ENCODE measurements at regions not wholly inside any gene's neighbourhood (a gene's known extent, or its start where the extent isn't known, plus 50 kb on each side); places are given as distances from the start of the nearest gene placed in this dataset.

DNA sequence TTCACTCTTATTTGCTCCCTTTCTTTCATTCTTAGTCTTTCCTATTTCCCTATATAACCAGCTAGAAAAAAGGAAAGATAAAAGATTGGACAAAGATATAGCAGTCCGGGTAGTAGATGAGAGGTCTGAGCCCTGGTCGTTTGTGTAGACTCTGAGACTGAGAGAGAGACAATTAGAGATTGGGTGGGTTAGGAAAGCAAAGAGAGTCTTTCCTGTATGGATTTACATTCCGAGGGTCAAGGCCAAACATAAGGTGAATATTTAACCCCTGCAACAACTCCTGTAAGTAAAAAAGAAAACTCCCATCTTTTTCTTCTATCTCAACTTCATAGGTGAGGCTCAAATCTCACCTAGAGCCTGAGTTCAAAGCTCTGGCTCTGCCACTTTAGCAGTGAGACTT lies 218.0 kb upstream of the FGGY start:
- TF ChIP-seq YY1 (IDR thresholded peaks at IDR 0.05; ENCODE audit: insufficient read depth, insufficient read length) (no peak), ZNF274 (IDR thresholded peaks at IDR 0.05; ENCODE audit: low read depth, low read length) (no peak), SUZ12 (IDR thresholded peaks at IDR 0.05; ENCODE audit: extremely low read depth, insufficient read depth, insufficient read length) (no peak)
- Histone ChIP-seq H3K9ac (ENCODE audit: insufficient read length, low read depth) (no peak overlapping the region), H3K4me3 (ENCODE audit: insufficient read length, low read depth) (no peak overlapping the region), H3K36me3 (ENCODE audit: insufficient read depth, insufficient read length, low read length) (no peaks in the 10 kb centered on the region), H3K9me3 (ENCODE audit: insufficient read depth, low read length) (no peaks in the 10 kb centered on the region), H3K4me1 (ENCODE audit: insufficient read depth, insufficient read length) (peaks cover 17% of the 10 kb centered on the region), H3K27me3 (ENCODE audit: insufficient read depth, insufficient read length) (no peaks in the 10 kb centered on the region)
- no peak for DNase-seq (ENCODE audit: low read depth, low spot score)

DNA sequence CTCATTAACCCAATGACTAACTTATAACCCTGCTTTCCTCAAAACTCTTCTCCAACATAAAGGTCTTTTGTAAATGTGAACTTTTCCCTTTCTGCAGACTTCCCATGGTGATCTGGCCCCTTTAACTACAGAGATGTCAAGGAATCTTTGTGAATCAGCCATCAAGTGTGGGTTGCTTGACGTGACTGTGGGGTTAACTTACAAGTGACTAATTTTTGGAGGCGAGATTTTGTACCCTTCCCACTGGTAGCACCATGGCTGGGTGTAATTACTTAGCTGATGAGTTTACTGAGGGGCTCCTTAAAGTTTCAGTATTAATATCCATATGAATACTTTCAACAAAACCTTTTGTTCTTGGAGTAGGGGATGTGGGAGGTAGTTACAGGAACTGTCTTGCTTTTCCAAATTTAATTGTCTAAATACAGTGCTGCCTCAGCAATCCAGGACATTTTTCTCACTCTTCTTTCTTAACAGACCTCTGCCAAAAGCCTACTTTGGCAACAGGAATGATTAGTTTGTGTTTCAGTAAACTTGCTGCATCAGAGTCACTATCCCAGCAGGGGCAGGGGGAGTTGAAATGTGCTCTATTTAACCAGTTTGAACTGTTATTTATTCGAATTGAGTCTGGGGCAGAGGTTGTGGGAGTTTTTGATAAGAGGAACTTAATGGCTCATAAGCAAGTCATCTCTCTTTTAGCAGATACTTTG lies 217.3 kb upstream of the FGGY start:
- H3K9ac ChIP-seq (ENCODE audit: insufficient read length, low read depth), result peak overlapping the region; percentile 37
- H3K27me3 ChIP-seq (ENCODE audit: insufficient read depth, insufficient read length), result no peaks in the 10 kb centered on the region
- no peaks in the 10 kb centered on the region for H3K9me3 ChIP-seq (ENCODE audit: insufficient read depth, low read length)
- TF ChIP-seq YY1 (IDR thresholded peaks at IDR 0.05; ENCODE audit: insufficient read depth, insufficient read length) (no peak), SUZ12 (IDR thresholded peaks at IDR 0.05; ENCODE audit: extremely low read depth, insufficient read depth, insufficient read length) (no peak), ZNF274 (IDR thresholded peaks at IDR 0.05; ENCODE audit: low read depth, low read length) (no peak)
- DNase-seq (ENCODE audit: low read depth, low spot score), result no peak
- no peak overlapping the region for H3K4me3 ChIP-seq (ENCODE audit: insufficient read length, low read depth)
- H3K4me1 ChIP-seq (ENCODE audit: insufficient read depth, insufficient read length), result peaks cover 17% of the 10 kb centered on the region
- no peaks in the 10 kb centered on the region for H3K36me3 ChIP-seq (ENCODE audit: insufficient read depth, insufficient read length, low read length)

DNA sequence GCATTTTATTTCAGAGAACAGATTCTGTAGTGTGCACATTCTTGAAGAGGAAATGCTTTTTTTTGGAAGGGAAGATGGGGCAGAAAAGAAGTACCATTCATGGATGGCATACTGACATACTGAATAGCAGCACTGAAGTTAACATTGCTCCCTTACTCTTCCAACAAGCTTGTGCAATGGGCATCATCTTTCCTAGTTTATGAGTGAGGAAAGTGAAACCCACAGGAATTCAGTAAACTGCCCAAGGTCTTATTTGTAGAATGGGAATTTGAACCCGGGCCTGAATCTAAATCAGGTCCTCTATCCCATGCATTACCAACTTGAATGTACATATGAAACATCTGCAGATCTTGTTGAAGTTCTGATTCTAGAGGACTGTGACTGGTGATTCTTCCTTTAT lies 215.7 kb upstream of the FGGY start:
- no peak for TF ChIP-seq SUZ12 (IDR thresholded peaks at IDR 0.05; ENCODE audit: extremely low read depth, insufficient read depth, insufficient read length)
- TF ChIP-seq ZNF274 (IDR thresholded peaks at IDR 0.05; ENCODE audit: low read depth, low read length), result no peak
- TF ChIP-seq YY1 (IDR thresholded peaks at IDR 0.05; ENCODE audit: insufficient read depth, insufficient read length), result no peak
- peaks cover 17% of the 10 kb centered on the region for H3K4me1 ChIP-seq (ENCODE audit: insufficient read depth, insufficient read length)

DNA sequence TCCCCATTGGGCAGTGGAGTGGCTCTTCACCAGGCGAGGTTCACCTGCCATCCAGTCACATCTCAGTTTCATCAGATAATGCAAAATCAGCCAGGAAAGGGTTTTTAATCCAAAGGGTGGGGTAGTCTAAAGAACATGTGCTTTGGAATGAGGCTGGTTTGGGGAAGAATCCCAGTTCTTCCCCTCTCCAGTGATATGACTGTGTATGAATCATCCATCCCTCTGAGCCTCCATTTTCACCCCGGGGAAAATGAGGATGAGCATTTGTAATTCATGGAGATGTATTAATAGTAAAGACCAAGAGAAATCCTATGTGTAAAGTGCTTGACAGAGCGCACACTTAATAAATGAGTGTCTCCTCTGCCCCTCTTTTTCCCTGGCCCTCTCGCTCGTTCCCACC lies 215.1 kb upstream of the FGGY start:
- no peaks in the 10 kb centered on the region for H3K9me3 ChIP-seq (ENCODE audit: insufficient read depth, low read length)
- no peak overlapping the region for H3K4me3 ChIP-seq (ENCODE audit: insufficient read length, low read depth)
- H3K9ac ChIP-seq (ENCODE audit: insufficient read length, low read depth), result no peak overlapping the region
- no peaks in the 10 kb centered on the region for H3K36me3 ChIP-seq (ENCODE audit: insufficient read depth, insufficient read length, low read length)
- no peak for DNase-seq (ENCODE audit: low read depth, low spot score)
- H3K27me3 ChIP-seq (ENCODE audit: insufficient read depth, insufficient read length), result no peaks in the 10 kb centered on the region
- peaks cover 14% of the 10 kb centered on the region for H3K4me1 ChIP-seq (ENCODE audit: insufficient read depth, insufficient read length)
- TF ChIP-seq ZNF274 (IDR thresholded peaks at IDR 0.05; ENCODE audit: low read depth, low read length) (no peak), SUZ12 (IDR thresholded peaks at IDR 0.05; ENCODE audit: extremely low read depth, insufficient read depth, insufficient read length) (no peak), YY1 (IDR thresholded peaks at IDR 0.05; ENCODE audit: insufficient read depth, insufficient read length) (no peak)

More for the DNA sequence above, 215.7 kb upstream of the FGGY start:
- Histone ChIP-seq H3K9ac (ENCODE audit: insufficient read length, low read depth) (no peak overlapping the region), H3K36me3 (ENCODE audit: insufficient read depth, insufficient read length, low read length) (no peaks in the 10 kb centered on the region), H3K27me3 (ENCODE audit: insufficient read depth, insufficient read length) (no peaks in the 10 kb centered on the region), H3K9me3 (ENCODE audit: insufficient read depth, low read length) (no peaks in the 10 kb centered on the region), H3K4me3 (ENCODE audit: insufficient read length, low read depth) (no peak overlapping the region)
- DNase-seq (ENCODE audit: low read depth, low spot score), result no peak

DNA sequence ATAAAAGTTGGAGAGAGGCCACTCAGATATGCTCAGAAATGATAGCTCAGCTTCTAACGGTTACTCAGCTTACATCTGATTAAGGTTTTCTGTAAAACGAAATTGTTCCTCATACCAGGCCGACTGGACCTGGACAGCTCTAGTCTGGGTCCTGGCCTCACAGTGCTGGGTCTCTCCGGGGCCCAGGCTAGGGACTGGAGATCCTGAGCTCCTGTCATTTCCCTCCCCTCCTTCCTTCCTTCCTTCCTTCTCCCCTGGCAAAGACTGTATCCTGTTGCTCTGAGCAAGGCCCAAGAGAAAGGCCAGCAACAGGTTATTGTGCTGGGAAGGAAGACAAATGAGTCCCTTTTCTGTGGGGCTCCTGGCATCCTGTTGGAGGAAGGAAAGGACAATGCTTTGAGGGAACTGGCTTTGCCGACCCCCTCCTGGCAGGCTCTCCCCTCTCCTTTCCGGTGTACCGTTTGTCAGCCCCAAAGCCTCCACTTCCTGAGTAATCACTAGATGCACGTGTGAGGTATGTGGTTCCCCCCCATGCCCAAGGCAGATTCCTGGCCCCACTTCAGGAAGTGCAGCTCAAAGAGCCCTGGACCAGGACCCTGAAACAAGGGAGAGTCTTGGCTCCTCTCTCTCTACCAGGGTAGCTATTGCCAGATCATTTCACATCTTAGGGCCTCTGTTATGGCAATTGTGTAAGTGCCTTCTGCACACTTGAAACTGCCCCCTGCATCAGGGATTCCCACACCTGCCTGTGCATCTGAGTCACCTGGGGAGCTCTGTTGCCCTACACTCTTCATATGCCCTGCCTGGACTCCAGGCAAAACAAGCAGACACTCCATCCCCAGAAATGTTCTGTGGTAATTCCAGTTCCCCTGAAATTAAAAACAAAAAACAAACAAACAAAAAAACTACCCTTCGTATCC lies 212.7 kb upstream of the FGGY start:
- Histone ChIP-seq H3K36me3 (ENCODE audit: insufficient read depth, insufficient read length, low read length) (no peaks in the 10 kb centered on the region), H3K9me3 (ENCODE audit: insufficient read depth, low read length) (peaks cover 7% of the 10 kb centered on the region), H3K4me3 (ENCODE audit: insufficient read length, low read depth) (no peak overlapping the region), H3K9ac (ENCODE audit: insufficient read length, low read depth) (no peak overlapping the region), H3K27me3 (ENCODE audit: insufficient read depth, insufficient read length) (no peaks in the 10 kb centered on the region), H3K4me1 (ENCODE audit: insufficient read depth, insufficient read length) (peaks cover 9% of the 10 kb centered on the region)
- DNase-seq (ENCODE audit: low read depth, low spot score), result no peak
- no peak for TF ChIP-seq ZNF274 (IDR thresholded peaks at IDR 0.05; ENCODE audit: low read depth, low read length)
- no peak for TF ChIP-seq SUZ12 (IDR thresholded peaks at IDR 0.05; ENCODE audit: extremely low read depth, insufficient read depth, insufficient read length)
- no peak for TF ChIP-seq YY1 (IDR thresholded peaks at IDR 0.05; ENCODE audit: insufficient read depth, insufficient read length)

DNA sequence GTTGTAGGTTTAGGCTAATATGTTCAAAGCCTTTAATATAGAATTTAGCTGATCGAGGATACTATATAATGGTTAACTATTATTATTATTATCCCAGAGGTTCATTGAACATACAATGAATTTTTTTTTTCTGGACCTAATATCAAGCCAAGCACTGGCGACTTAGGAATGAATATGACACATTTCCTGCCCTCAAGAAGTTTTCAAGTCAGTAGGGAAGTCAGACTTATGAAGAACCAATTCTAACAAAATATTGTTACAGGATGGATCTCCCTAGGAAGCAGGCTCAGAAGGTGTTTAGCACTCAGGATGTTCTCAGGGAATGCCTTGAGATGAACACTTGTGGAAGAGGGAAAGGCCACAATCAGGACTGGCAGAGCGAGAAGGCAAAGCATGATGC lies 211.8 kb upstream of the FGGY start:
- Histone ChIP-seq H3K36me3 (ENCODE audit: insufficient read depth, insufficient read length, low read length) (no peaks in the 10 kb centered on the region), H3K9me3 (ENCODE audit: insufficient read depth, low read length) (peaks cover 11% of the 10 kb centered on the region), H3K27me3 (ENCODE audit: insufficient read depth, insufficient read length) (no peaks in the 10 kb centered on the region), H3K4me1 (ENCODE audit: insufficient read depth, insufficient read length) (peaks cover 3% of the 10 kb centered on the region), H3K4me3 (ENCODE audit: insufficient read length, low read depth) (no peak overlapping the region), H3K9ac (ENCODE audit: insufficient read length, low read depth) (no peak overlapping the region)
- DNase-seq (ENCODE audit: low read depth, low spot score), result no peak
- TF ChIP-seq ZNF274 (IDR thresholded peaks at IDR 0.05; ENCODE audit: low read depth, low read length) (no peak), YY1 (IDR thresholded peaks at IDR 0.05; ENCODE audit: insufficient read depth, insufficient read length) (no peak), SUZ12 (IDR thresholded peaks at IDR 0.05; ENCODE audit: extremely low read depth, insufficient read depth, insufficient read length) (no peak)
